Fibroblast of lung (primary cell): ENCODE measurements at regions not wholly inside any gene's neighbourhood (a gene's known extent, or its start where the extent isn't known, plus 50 kb on each side); places are given as distances from the start of the nearest gene placed in this dataset.

Source experiments
- EZH2 ChIP-seq: IDR thresholded peaks from 2 replicates; pipeline ENCODE4 v1.5.1; 2012; ENCODE audit warnings: low read length, control low read depth, mild to moderate bottlenecking; ENCODE audit errors: missing control alignments
- TF ChIP-seq, protein P1 (sequence below), 2 donors: IDR thresholded peaks in 1 of 2; conservative IDR thresholded peaks in 1 of 2; 1 replicate in 1 of 2; 2 replicates in 1 of 2; pipeline ENCODE4 v1.5.1; 2011 to 2012; ENCODE audit warnings: low read length in 2 of 2, control low read depth in 1 of 2, inconsistent platforms in 1 of 2, low read depth in 1 of 2, mild to moderate bottlenecking in 1 of 2

DNA sequence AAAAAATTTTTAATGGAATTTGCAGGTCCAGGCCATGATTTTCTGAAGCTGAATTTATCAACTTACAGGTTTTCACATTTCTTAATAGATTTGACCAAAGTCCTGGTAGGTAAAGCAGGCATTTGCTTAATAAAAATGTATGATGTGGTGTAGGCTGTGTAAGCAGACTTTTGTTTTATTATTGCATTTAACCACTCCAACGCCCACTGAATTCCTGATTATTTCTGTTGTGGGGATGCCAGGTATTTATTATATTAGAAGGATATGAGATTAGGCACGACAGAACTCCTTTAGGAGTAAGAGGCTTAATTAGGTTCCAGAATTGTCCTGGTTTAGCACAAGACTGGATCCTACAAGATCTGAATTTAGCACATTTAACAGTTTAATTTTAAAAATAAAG lies 111.1 kb downstream of the ADCYAP1 start:
- TF ChIP-seq, protein P1, sequence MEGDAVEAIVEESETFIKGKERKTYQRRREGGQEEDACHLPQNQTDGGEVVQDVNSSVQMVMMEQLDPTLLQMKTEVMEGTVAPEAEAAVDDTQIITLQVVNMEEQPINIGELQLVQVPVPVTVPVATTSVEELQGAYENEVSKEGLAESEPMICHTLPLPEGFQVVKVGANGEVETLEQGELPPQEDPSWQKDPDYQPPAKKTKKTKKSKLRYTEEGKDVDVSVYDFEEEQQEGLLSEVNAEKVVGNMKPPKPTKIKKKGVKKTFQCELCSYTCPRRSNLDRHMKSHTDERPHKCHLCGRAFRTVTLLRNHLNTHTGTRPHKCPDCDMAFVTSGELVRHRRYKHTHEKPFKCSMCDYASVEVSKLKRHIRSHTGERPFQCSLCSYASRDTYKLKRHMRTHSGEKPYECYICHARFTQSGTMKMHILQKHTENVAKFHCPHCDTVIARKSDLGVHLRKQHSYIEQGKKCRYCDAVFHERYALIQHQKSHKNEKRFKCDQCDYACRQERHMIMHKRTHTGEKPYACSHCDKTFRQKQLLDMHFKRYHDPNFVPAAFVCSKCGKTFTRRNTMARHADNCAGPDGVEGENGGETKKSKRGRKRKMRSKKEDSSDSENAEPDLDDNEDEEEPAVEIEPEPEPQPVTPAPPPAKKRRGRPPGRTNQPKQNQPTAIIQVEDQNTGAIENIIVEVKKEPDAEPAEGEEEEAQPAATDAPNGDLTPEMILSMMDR (conservative IDR thresholded peaks at IDR 0.05 in 1 of 2, IDR thresholded peaks at IDR 0.05 in 1 of 2; ENCODE audit: low read depth in 1 of 2, low read length in 2 of 2): no peak
- TF ChIP-seq EZH2: no peak
